HepG2 (cell line): ENCODE measurements at regions not wholly inside any gene's neighbourhood (a gene's known extent, or its start where the extent isn't known, plus 50 kb on each side); places are given as distances from the start of the nearest gene placed in this dataset.

Source experiments
- ARNT ChIP-seq: fragments of 450-650 bp; IDR thresholded peaks from 2 replicates; pipeline ENCODE4 v1.6.1; 2017
- CEBPB ChIP-seq: IDR thresholded peaks from 2 replicates; pipeline ENCODE4 v1.6.1; 2011; ENCODE audit warnings: low read depth, low read length, improper control_type of control experiment, borderline replicate concordance
- CTCF ChIP-seq: sonication (generic); formaldehyde crosslinking; IDR thresholded peaks from 2 replicates; pipeline ENCODE4 v1.5.0; 2020; ENCODE audit warnings: mild to moderate bottlenecking, missing genetic modification reagents, moderate library complexity
- ESRRA ChIP-seq: sonication (generic); formaldehyde crosslinking; IDR thresholded peaks from 2 replicates; pipeline ENCODE4 v1.5.1; 2020; ENCODE audit warnings: mild to moderate bottlenecking, low read depth, missing genetic modification reagents
- EZH2 ChIP-seq: conservative IDR thresholded peaks from 2 replicates; pipeline ENCODE4 v1.6.1; 2012; ENCODE audit warnings: mild to moderate bottlenecking, low read depth, low read length, moderate library complexity
- GATAD1 ChIP-seq: IDR thresholded peaks from 2 replicates; pipeline ENCODE4 v1.6.1; 2016; ENCODE audit warnings: missing genetic modification reagents, missing compliant biosample characterization
- POLR2A ChIP-seq, 2 experiments: IDR thresholded peaks; 2 replicates each; pipeline ENCODE4 v1.6.1; 2011; ENCODE audit warnings: low read depth in 2 of 2, low read length in 2 of 2, mild to moderate bottlenecking in 1 of 2, moderate library complexity in 1 of 2; ENCODE audit not compliant: insufficient read depth in 1 of 2
- RAD51 ChIP-seq: fragments of 450-650 bp; IDR thresholded peaks from 2 replicates; pipeline ENCODE4 v1.6.1; 2016; ENCODE audit warnings: borderline replicate concordance
- TSC22D2 ChIP-seq: sonication (generic); formaldehyde crosslinking; IDR thresholded peaks from 2 replicates; pipeline ENCODE4 v1.5.1; 2020; ENCODE audit warnings: missing genetic modification reagents, mild to moderate bottlenecking, borderline replicate concordance
- ZNF367 ChIP-seq: sonication (generic); formaldehyde crosslinking; IDR thresholded peaks from 2 replicates; pipeline ENCODE4 v1.4.0; 2020; ENCODE audit warnings: missing genetic modification reagents, borderline replicate concordance
- ZNF468 ChIP-seq: sonication (generic); formaldehyde crosslinking; IDR thresholded peaks from 2 replicates; pipeline ENCODE4 v1.8.0; 2022; ENCODE audit warnings: mild to moderate bottlenecking, moderate library complexity, missing genetic modification reagents

- TF ChIP-seq GATAD1 (CRISPR knock-in tag) (no peak), POLR2A (IDR thresholded peaks at IDR 0.05; ENCODE audit: insufficient read depth in 1 of 2, low read depth in 2 of 2, low read length in 2 of 2) (no peak), CEBPB (no peak), TSC22D2 (CRISPR knock-in tag) (no peak), ARNT (no peak), ZNF367 (no peak), ESRRA (no peak), ZNF468 (no peak), CTCF (CRISPR knock-in tag) (no peak), EZH2 (no peak), RAD51 (no peak)
Measured at GRCh38 chr16:9260666-9261065, 169.2 kb downstream of the HAPSTR1 start.
